HG03520 (cell line): ENCODE measurements at regions not wholly inside any gene's neighbourhood (a gene's known extent, or its start where the extent isn't known, plus 50 kb on each side); places are given as distances from the start of the nearest gene placed in this dataset.

Source experiments
- ATAC-seq: cut with Tn5 transposase; IDR thresholded peaks from one replicate; pipeline ENCODE4 v1.9.1; 2021; ENCODE audit warnings: mild to moderate bottlenecking, moderate library complexity; ENCODE audit not compliant: unreplicated experiment

- ATAC-seq: no peak
These were observed 50.8 kb upstream of the GADL1 start for GRCh38 chr3:30945291-30945690.

DNA sequence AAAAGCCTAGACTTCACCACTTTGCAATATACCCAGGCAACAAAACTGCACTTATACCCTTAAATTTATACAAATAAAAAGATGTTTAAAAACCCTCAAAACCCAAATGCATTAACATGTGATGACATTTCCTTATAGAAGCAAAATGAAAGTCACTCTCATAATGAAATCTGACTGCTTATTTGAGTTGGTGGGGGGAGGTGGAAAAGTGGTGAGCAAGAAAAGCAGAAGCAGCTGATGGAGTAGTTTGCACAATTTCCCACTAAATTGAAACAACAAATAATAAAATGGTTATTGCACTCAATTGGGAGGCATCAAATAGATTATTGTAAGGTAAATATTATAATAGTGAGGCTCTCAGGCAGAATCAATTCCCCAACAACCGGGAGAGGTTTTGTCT, 54.0 kb upstream of the GADL1 start:
- ATAC-seq: no peak

GRCh38 chr3:30951826-30952225, 57.4 kb upstream of the GADL1 start:
- no peak for ATAC-seq

- ATAC-seq: no peak
These were observed 58.3 kb upstream of the GADL1 start for GRCh38 chr3:30952786-30953185.

DNA sequence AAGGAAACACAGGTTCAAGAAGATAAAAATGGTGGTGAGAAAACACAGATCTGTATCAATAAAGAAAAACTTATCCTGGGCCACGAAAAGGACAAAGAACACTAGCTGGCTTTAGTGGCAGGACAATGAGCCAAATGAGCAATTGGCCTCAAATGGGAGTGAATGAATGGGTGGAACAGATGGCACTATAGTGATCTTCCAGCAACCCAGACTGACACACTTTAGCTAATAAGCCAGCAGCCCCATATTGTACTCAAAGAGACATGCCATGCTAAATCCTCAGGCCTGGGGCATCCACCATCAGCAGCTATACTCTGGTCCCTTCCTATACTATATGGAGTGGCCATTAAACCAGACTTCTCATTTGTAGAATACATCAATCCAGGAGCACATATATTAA, 60.0 kb upstream of the GADL1 start:
- no peak for ATAC-seq

- ATAC-seq: no peak
These were observed 67.6 kb upstream of the GADL1 start for GRCh38 chr3:30962084-30962483.

DNA sequence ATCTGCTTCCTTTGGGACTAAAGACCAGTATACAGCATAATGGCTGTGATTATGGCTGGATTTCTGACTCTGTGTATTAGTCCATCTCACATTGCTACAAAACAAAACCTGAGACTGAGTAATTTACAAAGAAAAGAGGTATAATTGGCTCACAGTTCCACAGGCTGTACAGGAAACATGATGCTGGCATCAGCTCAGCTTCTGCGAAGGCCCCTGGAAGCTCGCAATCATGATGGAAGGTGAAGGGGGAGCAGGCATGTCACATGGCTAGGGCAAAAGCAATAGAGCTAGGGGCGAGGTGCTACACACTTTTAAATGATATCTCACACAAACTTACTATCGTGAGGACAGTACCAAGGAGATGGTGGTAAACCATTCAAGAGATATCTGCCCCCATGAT, 68.0 kb upstream of the GADL1 start:
- ATAC-seq: no peak

DNA sequence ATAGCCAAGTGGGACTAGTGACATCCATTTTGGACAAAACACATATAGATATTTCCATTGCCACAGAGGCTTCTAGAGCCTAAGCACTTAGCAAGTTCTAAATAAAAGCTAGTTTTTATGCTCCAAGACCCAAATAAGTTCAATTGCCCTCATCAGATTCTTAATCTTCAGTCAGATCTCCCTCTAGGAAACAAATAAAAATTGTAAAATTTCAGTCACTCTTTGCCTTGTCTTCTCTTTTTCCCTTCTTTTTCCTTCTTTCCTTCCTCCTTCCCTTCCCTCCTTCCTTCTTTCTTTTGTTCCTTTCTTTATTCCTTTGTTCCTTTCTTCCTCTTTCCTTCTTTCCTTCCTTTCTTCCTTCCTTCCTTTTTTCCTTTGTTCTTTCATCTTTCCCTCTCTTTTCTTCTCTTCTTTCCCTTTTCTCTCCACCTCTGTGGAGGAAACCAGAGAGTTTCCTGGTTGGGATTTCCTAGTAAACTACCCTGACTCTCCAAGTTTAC, 68.8 kb upstream of the GADL1 start:
- no peak for ATAC-seq

GRCh38 chr3:30964612-30965011, 70.2 kb upstream of the GADL1 start:
- peak; percentile 98 for ATAC-seq

- no peak for ATAC-seq
These were observed 72.4 kb upstream of the GADL1 start for GRCh38 chr3:30966896-30967295.

GRCh38 chr3:30970183-30970582, 75.7 kb upstream of the GADL1 start:
- no peak for ATAC-seq

DNA sequence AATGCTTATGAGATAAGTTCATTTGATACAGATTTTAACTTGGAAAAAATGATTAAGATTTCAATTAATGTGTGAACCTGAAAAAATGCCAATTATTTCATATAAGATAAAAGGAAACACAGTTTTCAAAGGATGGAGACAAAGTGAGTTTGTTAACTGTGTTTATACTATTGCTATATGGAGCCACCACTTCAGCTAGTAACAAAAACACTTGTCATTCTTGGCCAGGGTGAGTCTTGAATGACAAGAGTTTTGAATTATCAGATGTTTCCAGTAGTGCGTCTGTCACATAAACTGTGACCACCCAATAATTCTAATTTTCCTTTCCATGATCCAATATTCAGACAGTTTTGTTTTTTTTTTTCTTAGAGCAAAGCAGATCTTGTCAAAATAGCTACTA, 78.0 kb upstream of the GADL1 start:
- no peak for ATAC-seq

GRCh38 chr3:30974071-30974470, 79.6 kb upstream of the GADL1 start:
- no peak for ATAC-seq

GRCh38 chr3:30977592-30977991, 83.1 kb upstream of the GADL1 start:
- no peak for ATAC-seq

GRCh38 chr3:30980993-30981392, 86.5 kb upstream of the GADL1 start:
- ATAC-seq: no peak

DNA sequence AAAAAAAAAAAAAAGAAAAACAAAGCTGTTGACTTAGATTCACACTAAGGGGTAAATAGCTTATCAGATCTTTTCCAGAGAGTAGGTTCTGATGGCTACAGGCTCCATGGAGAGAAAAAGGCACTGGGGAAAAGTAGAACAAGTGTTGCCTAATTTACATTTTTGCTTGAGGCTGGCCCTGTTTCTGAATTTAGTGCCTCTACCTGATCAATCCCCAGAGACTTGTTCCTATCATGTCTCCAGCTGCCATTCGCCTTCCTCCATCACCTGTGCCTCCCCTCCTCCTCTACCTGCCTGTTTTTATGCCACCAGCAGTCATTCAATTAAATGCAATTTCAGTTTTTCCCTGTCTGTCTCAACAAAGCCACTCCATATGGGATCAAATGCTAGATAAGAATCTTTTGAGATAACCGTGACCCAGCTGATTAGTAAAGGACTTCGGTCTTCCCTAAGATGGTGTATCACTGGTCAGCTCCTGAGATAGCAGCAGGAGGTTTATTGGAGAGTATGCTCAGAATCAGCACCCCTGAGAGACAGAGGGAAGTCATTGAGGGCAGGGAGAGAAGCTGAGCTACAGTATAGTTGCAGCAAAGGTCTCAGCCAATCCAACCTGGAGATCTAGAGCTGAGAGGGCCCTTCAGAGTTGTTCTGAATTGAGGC, 88.1 kb upstream of the GADL1 start:
- ATAC-seq: no peak

- no peak for ATAC-seq
These were observed 90.6 kb upstream of the GADL1 start for GRCh38 chr3:30984855-30985749.

DNA sequence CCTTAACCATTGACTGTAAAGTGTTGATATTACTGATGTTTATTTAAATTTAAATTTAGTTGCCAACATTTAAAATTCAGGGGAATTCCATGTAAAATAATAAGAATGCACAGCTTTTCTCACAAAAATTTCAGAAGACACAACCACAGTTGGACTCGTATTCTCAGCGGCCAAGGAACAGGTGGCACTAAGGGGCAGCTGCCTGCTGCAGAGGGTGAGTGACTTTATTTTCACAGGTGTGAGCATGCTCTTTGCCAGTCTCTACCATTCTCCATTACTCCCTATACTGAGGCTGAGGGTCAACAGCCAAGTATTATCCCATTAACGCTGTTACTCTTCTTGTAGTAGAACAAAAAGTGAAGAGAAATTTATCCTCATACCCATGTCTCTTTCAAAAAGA, 92.1 kb upstream of the GADL1 start:
- ATAC-seq: no peak

DNA sequence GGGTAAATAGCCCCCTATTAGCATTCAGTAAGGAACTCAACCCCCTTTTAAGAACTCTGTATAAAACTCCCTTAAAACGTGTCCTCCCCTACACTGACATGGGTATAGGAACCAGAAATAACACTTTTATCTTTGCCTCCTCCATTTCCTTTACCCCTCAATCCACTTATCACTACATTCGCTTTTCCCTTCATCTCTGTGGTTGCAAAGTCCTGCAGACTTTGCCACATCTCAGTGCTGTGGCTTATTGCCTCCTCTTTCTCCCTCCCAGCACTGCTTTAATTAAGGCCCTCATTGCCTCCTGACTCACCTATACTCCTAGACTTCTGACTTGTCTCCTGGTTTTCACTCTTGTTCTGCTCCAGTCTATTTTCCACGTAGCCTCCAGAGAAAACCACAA, 94.3 kb upstream of the GADL1 start:
- ATAC-seq: no peak

- no peak for ATAC-seq
These were observed 95.0 kb upstream of the GADL1 start for GRCh38 chr3:30989276-30990030.

- no peak for ATAC-seq
These were observed 102.0 kb upstream of the GADL1 start for GRCh38 chr3:30996467-30996866.

GRCh38 chr3:31002730-31003129, 108.3 kb upstream of the GADL1 start:
- ATAC-seq: peak; percentile 79
